GM12864 (cell line): ENCODE measurements at regions not wholly inside any gene's neighbourhood (a gene's known extent, or its start where the extent isn't known, plus 50 kb on each side); places are given as distances from the start of the nearest gene placed in this dataset.

Experiments used
- DNase-seq: peaks from one replicate; pipeline ENCODE4 v3.0.0-alpha.2; 2011; ENCODE audit warnings: low read depth
- H3K4me3 ChIP-seq: 2 replicates; pipeline ENCODE4 v1.5.1; 2011; ENCODE audit warnings: mild to moderate bottlenecking, low read depth, low read length, control low read depth
- CTCF ChIP-seq: IDR thresholded peaks from 2 replicates; pipeline ENCODE4 v1.5.1; 2011; ENCODE audit warnings: low read depth, mild to moderate bottlenecking, moderate library complexity, low read length, control low read depth, inconsistent platforms; ENCODE audit errors: missing control alignments

GRCh38 chr9:16245756-16246440 is 624.6 kb downstream of the BNC2 start:
- H3K4me3 ChIP-seq, result no peak overlapping the region
- TF ChIP-seq CTCF, result no peak
- DNase-seq, result no peak

GRCh38 chr9:16246785-16247184 is 623.7 kb downstream of the BNC2 start:
- no peak for TF ChIP-seq CTCF
- no peak for DNase-seq

DNA sequence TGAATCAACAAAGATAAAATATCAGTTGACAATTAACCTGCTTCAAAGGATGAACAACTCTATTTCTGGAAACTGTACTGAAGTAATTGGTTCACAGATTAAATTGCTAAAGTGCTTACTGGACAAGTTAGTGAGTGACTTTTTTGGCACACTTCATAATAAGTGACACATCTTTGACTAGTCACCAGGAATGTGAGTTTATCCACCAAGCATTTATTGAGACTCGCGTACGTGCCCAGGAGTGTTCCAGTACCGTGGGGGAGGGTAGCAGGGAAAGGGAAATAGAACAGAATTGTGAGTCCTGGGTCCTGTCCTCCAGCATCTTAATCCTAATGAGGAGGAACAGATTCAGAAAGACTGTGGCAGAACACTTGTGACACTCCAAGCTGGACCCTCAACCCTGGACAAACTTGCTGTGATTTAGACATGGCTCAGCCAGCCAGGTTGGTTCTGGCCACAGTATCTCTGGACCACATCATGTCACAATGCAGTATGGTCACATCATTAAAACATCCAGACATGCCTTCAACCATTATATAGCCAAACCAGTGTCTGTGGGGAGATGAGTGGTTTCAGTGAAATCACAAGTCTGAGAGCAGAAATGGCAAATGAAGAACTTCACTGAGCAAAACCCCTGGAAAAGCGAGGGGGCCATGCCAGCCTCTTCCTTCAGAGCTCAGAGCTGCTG is 623.1 kb downstream of the BNC2 start:
- DNase-seq, result no peak
- H3K4me3 ChIP-seq, result no peak overlapping the region
- no peak for TF ChIP-seq CTCF

More at GRCh38 chr9:16246785-16247184, 623.7 kb downstream of the BNC2 start:
- H3K4me3 ChIP-seq, result no peak overlapping the region

DNA sequence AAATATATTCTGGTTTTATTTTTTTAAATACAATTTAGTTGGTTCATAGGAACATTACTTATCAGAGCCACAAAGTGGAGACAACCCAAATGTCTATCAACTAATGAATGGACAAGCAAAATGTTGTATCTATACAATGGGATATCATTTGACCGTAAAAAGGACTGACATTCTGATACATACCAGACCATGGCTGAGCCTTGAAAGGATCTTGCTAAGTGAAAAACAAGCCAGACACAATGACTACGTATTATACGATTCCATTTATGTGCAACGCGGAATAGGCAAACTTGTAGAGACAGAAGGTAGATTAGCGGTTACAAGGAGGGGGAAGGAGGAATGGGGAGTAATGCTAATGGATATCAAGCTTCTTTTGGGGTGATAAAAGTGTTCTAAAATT is 621.6 kb downstream of the BNC2 start:
- H3K4me3 ChIP-seq, result no peak overlapping the region
- no peak for DNase-seq
- TF ChIP-seq CTCF, result no peak

DNA sequence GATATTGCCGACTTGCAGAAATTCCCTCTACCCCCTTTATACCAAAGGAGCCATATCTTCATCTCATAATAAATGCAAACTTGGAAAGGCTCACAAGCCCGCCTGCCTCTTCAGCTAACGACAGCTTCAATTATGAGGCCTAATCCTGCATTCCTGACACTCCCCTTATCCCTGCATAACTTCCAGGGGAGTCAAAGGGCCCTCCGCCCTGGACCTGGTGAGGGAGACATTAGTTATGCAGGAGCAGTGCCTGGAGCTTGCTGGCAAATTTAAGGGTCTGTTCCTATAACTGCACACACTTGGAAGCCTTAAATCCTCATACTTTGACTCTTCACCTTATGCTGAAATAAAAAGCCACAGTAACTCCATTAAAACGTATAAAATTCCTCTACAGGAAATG is 617.9 kb downstream of the BNC2 start:
- no peak overlapping the region for H3K4me3 ChIP-seq
- no peak for TF ChIP-seq CTCF
- no peak for DNase-seq

- no peak for DNase-seq
- H3K4me3 ChIP-seq, result no peak overlapping the region
- TF ChIP-seq CTCF, result no peak
Observed at GRCh38 chr9:16254674-16255073, 615.8 kb downstream of the BNC2 start.

GRCh38 chr9:16255217-16255616 is 615.3 kb downstream of the BNC2 start:
- TF ChIP-seq CTCF, result no peak
- H3K4me3 ChIP-seq, result no peak overlapping the region
- DNase-seq, result no peak
